Heart right ventricle (tissue), 16 donors: ENCODE measurements at regions not wholly inside any gene's neighbourhood (a gene's known extent, or its start where the extent isn't known, plus 50 kb on each side); places are given as distances from the start of the nearest gene placed in this dataset.

ENCODE experiments used
- ATAC-seq, 8 donors: fragments of 200-7000 bp; cut with Tn5 transposase; one replicate each; pipeline ENCODE4 v1.9.1; 2020; ENCODE audit warnings: mild to moderate bottlenecking in 8 of 8, moderate library complexity in 8 of 8, moderate number of reproducible peaks in 1 of 8
- DNase-seq, 2 donors: peaks; one replicate each; pipeline ENCODE4 v3.0.0-alpha.2; 2020
- H3K27ac ChIP-seq, 10 donors: fragments of 200-600 bp; sonication (generic) in 2 of 10; one replicate each; pipeline versions ENCODE4 v1.5.0 to v1.8.0; 2020 to 2022; ENCODE audit warnings: mild to moderate bottlenecking in 3 of 10
- H3K27me3 ChIP-seq, 7 donors: fragments of 200-600 bp; one replicate each; pipeline ENCODE4 v1.8.0; 2021 to 2022; ENCODE audit warnings: mild to moderate bottlenecking in 2 of 7
- H3K36me3 ChIP-seq, 9 donors: fragments of 200-600 bp; sonication (generic) in 1 of 9; one replicate each; pipeline versions ENCODE4 v1.5.0 to v1.8.0; 2020 to 2022; ENCODE audit warnings: mild to moderate bottlenecking in 2 of 9
- H3K4me1 ChIP-seq, 9 donors: fragments of 200-600 bp; sonication (generic) in 1 of 9; one replicate each; pipeline versions ENCODE4 v1.5.0 to v1.8.0; 2020 to 2022; ENCODE audit warnings: mild to moderate bottlenecking in 4 of 9
- H3K4me3 ChIP-seq, 10 donors: fragments of 200-600 bp; sonication (generic) in 2 of 10; one replicate each; pipeline versions ENCODE4 v1.5.0 to v1.8.0; 2020 to 2022; ENCODE audit warnings: mild to moderate bottlenecking in 7 of 10, moderate library complexity in 2 of 10
- H3K9me3 ChIP-seq, 11 donors: fragments of 200-600 bp in 10 of 11; sonication (generic) in 2 of 11; one replicate each; pipeline versions ENCODE4 v1.5.0 to v1.8.0; 2013 to 2022; ENCODE audit warnings: mild to moderate bottlenecking in 2 of 11, control low read depth in 1 of 11, moderate library complexity in 1 of 11
- WGBS, 2 donors: extraction: QIAGEN DNeasy Blood & Tissue Kit; methylation state at CpG; one replicate each; pipeline ENCODE4 v1.1.7; 2013; ENCODE audit warnings: inconsistent platforms in 1 of 2; 5-methylcytosine and 5-hydroxymethylcytosine counted together
- intact Hi-C, 10 donors: fragments of 100-400 bp; cut with DNase I; formaldehyde crosslinking; loops; one replicate each; pipeline versions ENCODE4 v1.11.1 to v1.14.2; 2022
- TF ChIP-seq, protein P1 (sequence below), 9 donors: fragments of 200-600 bp; sonication (generic) in 2 of 9; IDR thresholded peaks; one replicate each; pipeline versions ENCODE4 v1.5.0 to v1.8.0; 2021 to 2022; ENCODE audit warnings: antibody characterized with exemption in 9 of 9, mild to moderate bottlenecking in 5 of 9, moderate library complexity in 1 of 9
- donor health status: Arrhythmogenic right ventricular cardiomyopathy.
- donor health status: ischemic (EF 13 %, LVEDD 7.1; RV severe dilation, severe dysfunction).
- donor health status: healthy with polysubstance abuse.
- donor health status: DM: no; HTN: yes; CAD: no.
- donor health status: DM: no; HTN: no; CAD: no.
- donor health status: ischemic (EF 25% LVEDD 6.9; RV normal size, moderate dysfunction).
- donor health status: ischemic (EF 25% LVEDD 5.7; RV mildly dilated, moderate dysfunction).
- donor health status: healthy.
- donor health status: DM: yes; HTN: yes; CAD: no.
- donor health status: Ischemic cardiomyopathy.
- donor health status: ischemic (EF 35%, LVEDD 5.7; RV mildly dilated, moderate dysfunction).
- donor health status: nonischemic (EF 11% LVEDD 7.7; RV severe dilation, severe dysfunction).
- donor health status: DM: yes; HTN: yes; CAD: no.
- donor health status: PGD.
- donor health status: ischemic (EF 29% LVEDD 5.4; RV normal size, mild dysfunction).
- donor health status: nonischemic (EF 23%, LVEDD 6.1; RV moderate dilation, normal function).

DNA sequence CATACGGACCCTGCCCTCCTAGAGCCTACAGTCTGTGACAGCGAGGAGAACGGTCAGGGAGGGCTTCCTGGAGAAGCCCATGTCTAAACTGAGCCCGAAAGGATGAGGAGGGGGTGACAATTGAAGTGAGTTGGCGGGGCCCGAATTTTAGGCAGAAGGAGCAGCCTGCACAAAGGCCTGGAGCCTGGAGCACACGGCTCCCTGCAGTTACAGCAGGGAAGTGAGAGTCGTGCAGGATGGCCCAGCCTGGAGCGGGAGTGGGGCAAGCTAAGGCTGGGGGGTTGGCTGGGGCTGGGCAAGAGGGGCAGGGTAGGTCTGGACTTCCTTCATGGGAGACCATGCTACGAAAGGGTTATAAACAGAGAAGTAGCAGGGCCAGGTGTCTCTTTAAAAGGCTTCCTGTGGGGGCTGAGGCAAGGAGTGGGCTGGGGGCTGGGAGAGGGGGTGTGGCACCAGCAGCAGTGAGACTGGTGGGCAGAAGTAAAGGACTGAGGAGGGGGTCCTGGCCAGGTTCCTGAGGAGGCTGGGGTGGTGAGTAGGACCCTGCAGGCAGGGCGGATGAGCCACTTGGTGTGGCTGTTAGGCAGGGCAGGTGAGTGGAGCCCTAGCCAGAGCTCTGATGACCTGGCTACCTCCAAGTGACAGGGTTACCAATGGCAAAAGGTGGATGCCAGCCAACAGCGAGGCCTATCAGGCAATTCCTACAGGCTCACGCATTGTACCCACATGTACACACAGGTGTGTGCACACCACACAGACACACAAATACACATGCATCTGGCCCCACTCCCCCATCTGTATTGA, 119.2 kb downstream of the MRPL14 start:
- Histone ChIP-seq H3K27me3 (peaks cover 0 to 42% (median 9%) of the 10 kb centered on the region in 7 donors), H3K9me3 (peaks cover 0 to 9% (median 0%) of the 10 kb centered on the region in 11 donors), H3K4me1 (peaks cover 0 to 67% (median 29%) of the 10 kb centered on the region in 9 donors), H3K36me3 (no peaks in the 10 kb centered on the region), H3K27ac (peak overlapping the region in 3 of 10 donors; percentile 15 to 95 (median 93)), H3K4me3 (no peak overlapping the region)
- ATAC-seq (no peak), DNase-seq (no peak)
- 87 to 88% methylated on average over 13 of the region's 13 CpGs for WGBS, 2 donors
- intact Hi-C loops, result loop anchor here in 3 of 10 donors (5.0 kb wide), 4 partner anchors 54 to 236 kb away; partner anchors contain the start of gene VEGFA (in 1 of the 3)
- TF ChIP-seq, protein P1, sequence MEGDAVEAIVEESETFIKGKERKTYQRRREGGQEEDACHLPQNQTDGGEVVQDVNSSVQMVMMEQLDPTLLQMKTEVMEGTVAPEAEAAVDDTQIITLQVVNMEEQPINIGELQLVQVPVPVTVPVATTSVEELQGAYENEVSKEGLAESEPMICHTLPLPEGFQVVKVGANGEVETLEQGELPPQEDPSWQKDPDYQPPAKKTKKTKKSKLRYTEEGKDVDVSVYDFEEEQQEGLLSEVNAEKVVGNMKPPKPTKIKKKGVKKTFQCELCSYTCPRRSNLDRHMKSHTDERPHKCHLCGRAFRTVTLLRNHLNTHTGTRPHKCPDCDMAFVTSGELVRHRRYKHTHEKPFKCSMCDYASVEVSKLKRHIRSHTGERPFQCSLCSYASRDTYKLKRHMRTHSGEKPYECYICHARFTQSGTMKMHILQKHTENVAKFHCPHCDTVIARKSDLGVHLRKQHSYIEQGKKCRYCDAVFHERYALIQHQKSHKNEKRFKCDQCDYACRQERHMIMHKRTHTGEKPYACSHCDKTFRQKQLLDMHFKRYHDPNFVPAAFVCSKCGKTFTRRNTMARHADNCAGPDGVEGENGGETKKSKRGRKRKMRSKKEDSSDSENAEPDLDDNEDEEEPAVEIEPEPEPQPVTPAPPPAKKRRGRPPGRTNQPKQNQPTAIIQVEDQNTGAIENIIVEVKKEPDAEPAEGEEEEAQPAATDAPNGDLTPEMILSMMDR (IDR thresholded peaks at IDR 0.05), result no peak

- no peak for DNase-seq
- intact Hi-C loops, result loop anchor here in 3 of 10 donors (5.0 kb wide), 4 partner anchors 55 to 235 kb away; partner anchors contain the start of gene VEGFA (in 1 of the 3)
- WGBS, 2 donors, result 68 to 71% methylated on average over 6 of the region's 6 CpGs
- peaks cover 7 to 78% (median 36%) of the 10 kb centered on the region in 9 donors for H3K4me1 ChIP-seq
- TF ChIP-seq, protein P1 (IDR thresholded peaks at IDR 0.05), result no peak
- H3K27ac ChIP-seq, result peak overlapping the region in 8 of 10 donors; percentile 73 to 95 (median 90)
- no peak overlapping the region for H3K4me3 ChIP-seq
- no peaks in the 10 kb centered on the region for H3K9me3 ChIP-seq
- ATAC-seq, result no peak
- H3K36me3 ChIP-seq, result no peaks in the 10 kb centered on the region
- H3K27me3 ChIP-seq, result peaks cover 0 to 54% (median 20%) of the 10 kb centered on the region in 7 donors
These were observed 120.4 kb downstream of the MRPL14 start for GRCh38 chr6:44006872-44007303.

- TF ChIP-seq, protein P1 (IDR thresholded peaks at IDR 0.05), result no peak
- peaks cover 8 to 78% (median 33%) of the 10 kb centered on the region in 9 donors for H3K4me1 ChIP-seq
- H3K27me3 ChIP-seq, result peaks cover 0 to 60% (median 23%) of the 10 kb centered on the region in 7 donors
- DNase-seq (no peak), ATAC-seq (no peak)
- peak overlapping the region; percentile 73 to 95 (median 90) for H3K27ac ChIP-seq
- H3K4me3 ChIP-seq, result no peak overlapping the region
- no peaks in the 10 kb centered on the region for H3K36me3 ChIP-seq
- intact Hi-C loops, result loop anchor here in 3 of 10 donors (5.0 kb wide), 4 partner anchors 54 to 234 kb away; partner anchors contain the start of gene VEGFA (in 1 of the 3)
- 65 to 74% methylated on average over 7 of the region's 7 CpGs for WGBS, 2 donors
- no peaks in the 10 kb centered on the region for H3K9me3 ChIP-seq
These were observed 121.0 kb downstream of the MRPL14 start for GRCh38 chr6:44006123-44006871.

DNA sequence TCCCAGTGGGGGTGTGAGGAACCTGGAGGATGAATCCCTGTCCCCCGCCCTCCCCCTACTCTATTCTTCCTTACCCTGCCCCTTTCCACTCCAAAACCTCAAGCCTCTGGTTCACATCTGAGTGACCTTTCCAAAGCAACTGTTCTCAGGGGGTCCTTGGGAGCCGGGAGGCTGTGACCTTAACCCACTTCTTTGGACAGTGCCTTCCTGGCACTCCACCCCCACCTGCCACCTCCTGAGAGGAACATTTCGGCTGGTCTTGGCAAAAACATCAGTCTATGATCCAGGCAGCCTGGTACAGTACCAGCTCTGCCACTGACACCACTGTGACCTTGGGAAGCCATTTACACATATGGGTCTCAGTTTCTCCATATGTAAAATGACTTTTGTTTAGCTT, 121.7 kb downstream of the MRPL14 start:
- intact Hi-C loops, result loop anchor here in 5 of 10 donors (2.0 to 5.0 kb wide), 7 partner anchors 53 to 235 kb away; partner anchors contain the start of gene VEGFA (in 2 of the 5)
- Histone ChIP-seq H3K27ac (peak overlapping the region; percentile 73 to 95 (median 90)), H3K9me3 (no peaks in the 10 kb centered on the region), H3K4me1 (peaks cover 8 to 73% (median 33%) of the 10 kb centered on the region in 9 donors), H3K27me3 (peaks cover 0 to 66% (median 27%) of the 10 kb centered on the region in 7 donors), H3K36me3 (no peaks in the 10 kb centered on the region), H3K4me3 (no peak overlapping the region)
- WGBS, 2 donors, result 59 to 66% methylated on average over 3 of the region's 3 CpGs
- ATAC-seq, result peak in 6 of 8 donors; percentile 41 to 70 (median 44)
- DNase-seq, result no peak
- TF ChIP-seq, protein P1 (IDR thresholded peaks at IDR 0.05), result no peak
